ENCODE measurements at regions not wholly inside any gene's neighbourhood (a gene's known extent, or its start where the extent isn't known, plus 50 kb on each side); places are given as distances from the start of the nearest gene placed in this dataset.

DNA sequence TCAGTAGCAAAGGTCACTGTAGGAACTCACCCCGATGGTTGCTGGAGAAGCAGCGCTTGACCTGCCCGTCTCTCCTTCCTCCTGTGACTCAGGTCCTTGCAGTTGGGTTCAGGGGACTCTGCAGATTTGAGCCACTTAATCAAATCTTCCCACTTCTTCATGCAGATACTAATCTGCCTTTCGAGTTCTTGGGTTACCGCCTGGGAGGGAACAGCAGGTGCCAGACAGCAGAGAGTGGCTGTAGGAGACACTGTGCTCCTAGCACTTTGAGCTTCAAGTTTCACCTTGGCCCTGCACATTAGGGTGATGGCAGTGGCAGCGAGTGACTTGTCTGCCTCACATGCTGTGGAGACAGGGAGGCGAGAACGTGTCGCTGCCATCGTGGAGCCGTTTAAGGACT, 478.3 kb downstream of the PSAT1 start:
- TF ChIP-seq, protein P1, sequence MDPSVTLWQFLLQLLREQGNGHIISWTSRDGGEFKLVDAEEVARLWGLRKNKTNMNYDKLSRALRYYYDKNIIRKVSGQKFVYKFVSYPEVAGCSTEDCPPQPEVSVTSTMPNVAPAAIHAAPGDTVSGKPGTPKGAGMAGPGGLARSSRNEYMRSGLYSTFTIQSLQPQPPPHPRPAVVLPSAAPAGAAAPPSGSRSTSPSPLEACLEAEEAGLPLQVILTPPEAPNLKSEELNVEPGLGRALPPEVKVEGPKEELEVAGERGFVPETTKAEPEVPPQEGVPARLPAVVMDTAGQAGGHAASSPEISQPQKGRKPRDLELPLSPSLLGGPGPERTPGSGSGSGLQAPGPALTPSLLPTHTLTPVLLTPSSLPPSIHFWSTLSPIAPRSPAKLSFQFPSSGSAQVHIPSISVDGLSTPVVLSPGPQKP (IDR thresholded peaks at IDR 0.05; ENCODE audit: low read depth, low read length), result no peak
- TF ChIP-seq FOXS1 (CRISPR knock-in tag; IDR thresholded peaks at IDR 0.05) (no peak), RFX5 (IDR thresholded peaks at IDR 0.05) (no peak), POLR2A (IDR thresholded peaks at IDR 0.05; ENCODE audit: low read length) (no peak), RARB (CRISPR knock-in tag; IDR thresholded peaks at IDR 0.05) (no peak), GATA3 (IDR thresholded peaks at IDR 0.05; ENCODE audit: borderline replicate concordance) (no peak), ZC3H11A (IDR thresholded peaks at IDR 0.05) (no peak)
- TF ChIP-seq, protein P2, sequence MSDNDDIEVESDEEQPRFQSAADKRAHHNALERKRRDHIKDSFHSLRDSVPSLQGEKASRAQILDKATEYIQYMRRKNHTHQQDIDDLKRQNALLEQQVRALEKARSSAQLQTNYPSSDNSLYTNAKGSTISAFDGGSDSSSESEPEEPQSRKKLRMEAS (IDR thresholded peaks at IDR 0.05), result no peak
- TF ChIP-seq, protein P3, sequence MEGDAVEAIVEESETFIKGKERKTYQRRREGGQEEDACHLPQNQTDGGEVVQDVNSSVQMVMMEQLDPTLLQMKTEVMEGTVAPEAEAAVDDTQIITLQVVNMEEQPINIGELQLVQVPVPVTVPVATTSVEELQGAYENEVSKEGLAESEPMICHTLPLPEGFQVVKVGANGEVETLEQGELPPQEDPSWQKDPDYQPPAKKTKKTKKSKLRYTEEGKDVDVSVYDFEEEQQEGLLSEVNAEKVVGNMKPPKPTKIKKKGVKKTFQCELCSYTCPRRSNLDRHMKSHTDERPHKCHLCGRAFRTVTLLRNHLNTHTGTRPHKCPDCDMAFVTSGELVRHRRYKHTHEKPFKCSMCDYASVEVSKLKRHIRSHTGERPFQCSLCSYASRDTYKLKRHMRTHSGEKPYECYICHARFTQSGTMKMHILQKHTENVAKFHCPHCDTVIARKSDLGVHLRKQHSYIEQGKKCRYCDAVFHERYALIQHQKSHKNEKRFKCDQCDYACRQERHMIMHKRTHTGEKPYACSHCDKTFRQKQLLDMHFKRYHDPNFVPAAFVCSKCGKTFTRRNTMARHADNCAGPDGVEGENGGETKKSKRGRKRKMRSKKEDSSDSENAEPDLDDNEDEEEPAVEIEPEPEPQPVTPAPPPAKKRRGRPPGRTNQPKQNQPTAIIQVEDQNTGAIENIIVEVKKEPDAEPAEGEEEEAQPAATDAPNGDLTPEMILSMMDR (IDR thresholded peaks at IDR 0.05), result no peak
